ENCODE measurements at regions not wholly inside any gene's neighbourhood (a gene's known extent, or its start where the extent isn't known, plus 50 kb on each side); places are given as distances from the start of the nearest gene placed in this dataset.

DNA sequence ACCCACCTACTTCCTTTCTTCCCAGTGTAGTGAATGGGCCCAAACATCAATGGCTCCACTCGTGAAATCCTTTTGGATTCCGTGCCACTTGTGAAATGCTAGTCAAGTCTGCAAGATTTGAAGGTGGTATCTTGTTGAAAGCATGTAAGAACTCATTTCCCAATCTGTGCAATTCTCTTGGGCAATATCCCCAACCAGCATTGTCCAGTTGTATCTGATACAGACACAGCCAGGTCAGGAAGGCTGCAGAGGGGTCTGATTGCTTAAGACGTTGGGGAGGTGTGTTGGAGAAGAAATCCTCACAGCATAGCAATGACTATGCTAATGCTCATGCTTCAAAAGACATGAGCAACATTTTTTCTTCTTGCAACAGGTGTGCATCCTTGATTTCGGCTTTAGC lies 164.8 kb downstream of the VEGFC start:
- H3K23ac ChIP-seq (ENCODE audit: low read length in 2 of 2) = no peak overlapping the region
- no peak overlapping the region for H4K91ac ChIP-seq (ENCODE audit: low read length)
- H4K8ac ChIP-seq (ENCODE audit: low read length) = no peak overlapping the region
- H2AFZ ChIP-seq (ENCODE audit: low read depth, low read length) = no peak overlapping the region
- H3K9ac ChIP-seq (ENCODE audit: low read length) = no peak overlapping the region
- no peak overlapping the region for H2BK5ac ChIP-seq (ENCODE audit: low read depth, low read length, poor library complexity, severe bottlenecking)
- H3K18ac ChIP-seq (ENCODE audit: low read depth in 1 of 2, low read length in 2 of 2) = no peak overlapping the region
- H3K4me1 ChIP-seq (ENCODE audit: control insufficient read depth, insufficient read depth, low read depth, low read length) = no peaks in the 10 kb centered on the region
- H3K4me3 ChIP-seq (ENCODE audit: insufficient read depth in 1 of 2, low read depth in 1 of 2, low read length in 2 of 2) = no peak overlapping the region
- WGBS = 81% methylated on average over 4 of the region's 4 CpGs
- no peak overlapping the region for H2AK5ac ChIP-seq (ENCODE audit: low read length, severe bottlenecking)
- H3K4me2 ChIP-seq (ENCODE audit: low read length, poor library complexity, severe bottlenecking) = no peak overlapping the region
- no peak overlapping the region for H2BK15ac ChIP-seq (ENCODE audit: low read depth, poor library complexity, severe bottlenecking)
- no peaks in the 10 kb centered on the region for H3K36me3 ChIP-seq (ENCODE audit: control insufficient read depth in 1 of 2, insufficient read depth in 2 of 2, low read depth in 1 of 2, low read length in 2 of 2)
- no peak for DNase-seq
- H3K14ac ChIP-seq (ENCODE audit: low read length in 2 of 2) = no peak overlapping the region
- no peak overlapping the region for H2BK12ac ChIP-seq (ENCODE audit: low read length in 2 of 2)
- no peaks in the 10 kb centered on the region for H3K79me1 ChIP-seq (replicated peaks; ENCODE audit: low read length, poor library complexity, severe bottlenecking)
- no peaks in the 10 kb centered on the region for H3K27me3 ChIP-seq (ENCODE audit: control insufficient read depth in 1 of 2, insufficient read depth in 1 of 2, low read length in 2 of 2)
- H3K27ac ChIP-seq (ENCODE audit: low read length, poor library complexity, severe bottlenecking) = no peak overlapping the region
- no peaks in the 10 kb centered on the region for H3K9me3 ChIP-seq (ENCODE audit: control insufficient read depth, low read length)
- H3K4ac ChIP-seq (ENCODE audit: low read depth in 1 of 2, low read length in 2 of 2) = no peak overlapping the region
- no peak overlapping the region for H2BK120ac ChIP-seq (ENCODE audit: low read depth, low read length)

GRCh38 chr4:176631611-176632010 lies 161.1 kb downstream of the VEGFC start:
- Histone ChIP-seq H2BK15ac (ENCODE audit: low read depth, poor library complexity, severe bottlenecking) (no peak overlapping the region), H3K18ac (ENCODE audit: low read depth in 1 of 2, low read length in 2 of 2) (no peak overlapping the region), H3K4me3 (ENCODE audit: insufficient read depth in 1 of 2, low read depth in 1 of 2, low read length in 2 of 2) (no peak overlapping the region), H3K23ac (ENCODE audit: low read length in 2 of 2) (no peak overlapping the region), H4K91ac (ENCODE audit: low read length) (no peak overlapping the region), H3K9me3 (ENCODE audit: control insufficient read depth, low read length) (no peaks in the 10 kb centered on the region), H3K27me3 (ENCODE audit: control insufficient read depth in 1 of 2, insufficient read depth in 1 of 2, low read length in 2 of 2) (no peaks in the 10 kb centered on the region), H3K14ac (ENCODE audit: low read length in 2 of 2) (no peak overlapping the region), H4K8ac (ENCODE audit: low read length) (no peak overlapping the region), H3K79me1 (replicated peaks; ENCODE audit: low read length, poor library complexity, severe bottlenecking) (no peaks in the 10 kb centered on the region), H2BK5ac (ENCODE audit: low read depth, low read length, poor library complexity, severe bottlenecking) (no peak overlapping the region), H3K36me3 (ENCODE audit: control insufficient read depth in 1 of 2, insufficient read depth in 2 of 2, low read depth in 1 of 2, low read length in 2 of 2) (no peaks in the 10 kb centered on the region), H3K4ac (ENCODE audit: low read depth in 1 of 2, low read length in 2 of 2) (no peak overlapping the region), H3K27ac (ENCODE audit: low read length, poor library complexity, severe bottlenecking) (no peak overlapping the region), H2AFZ (ENCODE audit: low read depth, low read length) (no peak overlapping the region), H3K9ac (ENCODE audit: low read length) (no peak overlapping the region), H2BK12ac (ENCODE audit: low read length in 2 of 2) (no peak overlapping the region), H3K4me1 (ENCODE audit: control insufficient read depth, insufficient read depth, low read depth, low read length) (no peaks in the 10 kb centered on the region), H2AK5ac (ENCODE audit: low read length, severe bottlenecking) (no peak overlapping the region), H2BK120ac (ENCODE audit: low read depth, low read length) (no peak overlapping the region), H3K4me2 (ENCODE audit: low read length, poor library complexity, severe bottlenecking) (no peak overlapping the region)
- no peak for DNase-seq

All from mesenchymal stem cell (in vitro differentiated cells and primary cell).